SJSA1 (cell line): ENCODE measurements at regions not wholly inside any gene's neighbourhood (a gene's known extent, or its start where the extent isn't known, plus 50 kb on each side); places are given as distances from the start of the nearest gene placed in this dataset.

ENCODE experiments used
- DNase-seq, 2 experiments: peaks; one replicate each; pipeline ENCODE4 v3.0.0-alpha.2; 2015 to 2020; ENCODE audit warnings: low spot score in 2 of 2, low read depth in 1 of 2
- H3K27ac ChIP-seq: fragments of 250-450 bp; sonication (Bioruptor Pico); 2 replicates; pipeline ENCODE4 v1.5.1; 2020; ENCODE audit warnings: mild to moderate bottlenecking, moderate library complexity
- H3K27me3 ChIP-seq: fragments of 250-450 bp; sonication (Bioruptor Pico); replicated peaks from 2 replicates; pipeline ENCODE4 v1.5.1; 2020; ENCODE audit warnings: mild to moderate bottlenecking, moderate library complexity
- H3K36me3 ChIP-seq: fragments of 250-450 bp; sonication (Bioruptor Pico); 2 replicates; pipeline ENCODE4 v1.5.1; 2020; ENCODE audit warnings: mild to moderate bottlenecking
- H3K4me1 ChIP-seq: fragments of 250-450 bp; sonication (Bioruptor Pico); replicated peaks from 2 replicates; pipeline ENCODE4 v1.6.1; 2021; ENCODE audit warnings: mild to moderate bottlenecking
- H3K4me3 ChIP-seq: fragments of 250-450 bp; sonication (Bioruptor Pico); 2 replicates; pipeline ENCODE4 v1.5.1; 2020; ENCODE audit warnings: mild to moderate bottlenecking
- H3K9me3 ChIP-seq: fragments of 250-450 bp; sonication (Bioruptor Pico); replicated peaks from 2 replicates; pipeline ENCODE4 v1.5.1; 2020; ENCODE audit warnings: mild to moderate bottlenecking

DNA sequence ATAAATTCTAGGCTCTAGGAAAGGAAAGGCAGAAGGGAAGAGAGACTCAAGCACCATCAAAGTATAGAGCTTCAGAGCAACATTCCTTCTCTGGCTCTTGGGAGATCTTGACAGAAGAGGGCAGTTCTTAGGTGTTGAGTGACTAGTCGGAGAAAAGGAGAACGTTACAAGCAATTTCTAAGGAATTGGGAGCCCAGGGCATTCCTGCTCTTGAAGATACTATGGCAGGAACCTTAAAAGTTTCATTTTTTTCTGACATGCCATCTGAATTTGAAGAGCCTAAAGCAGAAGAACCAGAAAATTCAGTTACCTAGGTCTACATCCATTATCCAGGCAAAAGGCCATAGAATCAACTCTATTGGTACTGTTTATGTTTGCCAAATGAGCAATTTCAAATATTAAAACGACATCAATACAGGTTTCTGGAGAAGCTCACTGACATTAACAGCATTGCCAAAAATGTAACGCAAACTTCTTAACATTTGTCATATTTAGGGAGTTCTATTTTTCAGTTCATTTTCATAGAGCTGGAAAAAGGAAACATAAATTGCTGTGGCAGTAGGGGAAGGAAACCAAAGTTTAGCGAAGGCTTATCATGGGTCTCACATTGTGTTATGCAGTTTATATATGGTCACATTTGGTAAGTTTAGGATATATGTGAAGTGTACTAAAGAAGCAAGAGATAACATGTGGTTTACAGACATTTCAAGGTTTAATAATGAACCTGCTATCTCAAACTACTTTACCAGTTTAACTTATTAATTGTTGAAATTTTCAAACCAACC lies 210.1 kb upstream of the NRIP1 start:
- H3K4me3 ChIP-seq, result no peak overlapping the region
- no peak overlapping the region for H3K27ac ChIP-seq
- DNase-seq, result no peak
- no peaks in the 10 kb centered on the region for H3K27me3 ChIP-seq
- no peaks in the 10 kb centered on the region for H3K4me1 ChIP-seq
- no peaks in the 10 kb centered on the region for H3K9me3 ChIP-seq
- H3K36me3 ChIP-seq, result no peaks in the 10 kb centered on the region

DNA sequence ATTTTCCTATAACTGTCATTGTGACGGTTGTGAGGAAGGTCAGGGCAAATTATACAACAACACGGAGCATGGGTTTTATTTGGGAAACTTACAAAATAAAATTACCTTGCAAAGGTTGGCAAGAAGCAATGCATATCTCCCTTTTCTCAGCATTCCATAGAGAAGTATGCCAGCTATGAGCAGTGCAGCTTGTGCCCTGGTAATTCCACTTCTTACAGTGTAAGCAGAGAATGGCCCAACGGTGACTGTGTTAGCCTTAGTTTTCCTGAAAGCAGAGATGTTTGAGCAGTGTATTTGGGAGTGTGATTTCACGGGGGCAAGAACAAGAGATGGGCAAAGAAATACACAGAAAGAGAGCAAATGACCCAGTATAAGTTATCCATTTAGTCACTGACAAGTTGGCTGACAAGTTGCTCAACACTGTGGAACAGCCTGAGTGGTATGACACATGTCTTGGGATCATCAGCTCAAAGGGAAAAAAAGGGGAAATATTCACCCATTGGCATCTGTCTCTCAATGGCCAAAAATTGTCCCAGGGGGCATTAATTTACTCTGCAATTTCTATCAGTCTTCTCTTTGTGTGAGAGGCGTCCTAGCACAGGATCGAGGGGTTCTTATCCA lies 210.9 kb upstream of the NRIP1 start:
- H3K9me3 ChIP-seq, result no peaks in the 10 kb centered on the region
- H3K27me3 ChIP-seq, result no peaks in the 10 kb centered on the region
- no peak overlapping the region for H3K27ac ChIP-seq
- H3K4me3 ChIP-seq, result no peak overlapping the region
- H3K36me3 ChIP-seq, result no peaks in the 10 kb centered on the region
- no peak for DNase-seq
- no peaks in the 10 kb centered on the region for H3K4me1 ChIP-seq

DNA sequence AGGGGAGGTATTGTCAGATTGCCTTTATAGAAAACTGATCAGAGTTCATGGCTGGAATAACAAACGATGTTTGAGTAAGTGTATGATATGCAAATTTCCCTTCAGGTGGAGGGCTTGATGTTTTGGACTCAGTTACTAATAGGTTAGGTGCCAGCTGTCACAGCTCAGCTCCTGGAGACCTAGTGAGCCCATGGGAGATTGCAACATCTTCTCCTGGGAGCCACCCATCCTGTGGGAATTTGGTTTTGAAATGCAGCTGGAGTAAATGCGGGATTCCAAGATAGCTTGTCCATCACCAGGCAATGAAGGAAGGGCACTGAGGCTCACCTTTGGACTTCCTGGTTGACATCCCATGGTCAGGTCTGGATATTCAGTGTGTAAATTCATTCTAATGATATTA lies 211.4 kb upstream of the NRIP1 start:
- Histone ChIP-seq H3K4me3 (no peak overlapping the region), H3K27me3 (no peaks in the 10 kb centered on the region), H3K36me3 (no peaks in the 10 kb centered on the region), H3K9me3 (no peaks in the 10 kb centered on the region), H3K27ac (no peak overlapping the region), H3K4me1 (no peaks in the 10 kb centered on the region)
- DNase-seq, result no peak

DNA sequence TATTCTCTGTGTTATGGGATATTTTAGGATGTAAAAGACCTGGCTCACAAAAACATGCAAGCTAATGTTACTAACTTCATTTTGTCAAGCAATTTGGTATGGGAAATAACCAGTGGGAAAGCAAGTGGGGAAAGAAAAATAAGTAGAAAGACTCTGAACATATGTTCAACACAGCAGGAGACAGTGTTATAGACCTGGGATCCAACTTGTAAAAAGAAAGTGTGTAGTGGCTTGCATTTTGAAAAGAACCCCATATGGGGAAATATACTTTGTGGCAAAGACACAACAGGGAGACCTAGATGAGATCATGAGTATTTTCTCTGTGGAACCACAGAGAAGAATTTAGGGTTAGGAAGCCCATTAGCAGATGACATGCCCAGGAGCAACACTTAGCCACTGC lies 212.7 kb upstream of the NRIP1 start:
- H3K4me1 ChIP-seq, result no peaks in the 10 kb centered on the region
- no peaks in the 10 kb centered on the region for H3K9me3 ChIP-seq
- H3K4me3 ChIP-seq, result no peak overlapping the region
- no peak for DNase-seq
- H3K36me3 ChIP-seq, result no peaks in the 10 kb centered on the region
- no peak overlapping the region for H3K27ac ChIP-seq
- no peaks in the 10 kb centered on the region for H3K27me3 ChIP-seq

DNA sequence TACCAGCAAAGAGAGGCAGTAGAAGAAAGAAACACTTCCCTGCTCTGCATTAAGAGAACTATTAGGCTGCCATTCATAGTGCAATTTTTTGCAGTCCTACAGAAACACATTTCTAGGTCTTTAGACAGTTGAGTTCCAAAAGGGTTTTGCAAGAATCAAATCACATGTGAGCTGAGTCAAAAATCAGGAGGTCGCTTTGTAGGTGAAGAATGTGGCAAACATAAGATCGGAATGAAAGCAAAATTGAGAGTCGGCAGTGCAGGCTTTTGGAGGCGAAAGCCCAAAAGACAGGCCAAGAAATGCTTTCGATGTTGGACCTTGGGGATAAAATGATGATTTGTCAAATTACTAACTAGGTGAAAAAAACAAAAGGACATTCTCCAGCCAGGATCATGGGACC lies 213.5 kb upstream of the NRIP1 start:
- Histone ChIP-seq H3K4me1 (no peaks in the 10 kb centered on the region), H3K9me3 (no peaks in the 10 kb centered on the region), H3K27ac (no peak overlapping the region), H3K4me3 (no peak overlapping the region), H3K27me3 (no peaks in the 10 kb centered on the region), H3K36me3 (no peaks in the 10 kb centered on the region)
- DNase-seq, result no peak

DNA sequence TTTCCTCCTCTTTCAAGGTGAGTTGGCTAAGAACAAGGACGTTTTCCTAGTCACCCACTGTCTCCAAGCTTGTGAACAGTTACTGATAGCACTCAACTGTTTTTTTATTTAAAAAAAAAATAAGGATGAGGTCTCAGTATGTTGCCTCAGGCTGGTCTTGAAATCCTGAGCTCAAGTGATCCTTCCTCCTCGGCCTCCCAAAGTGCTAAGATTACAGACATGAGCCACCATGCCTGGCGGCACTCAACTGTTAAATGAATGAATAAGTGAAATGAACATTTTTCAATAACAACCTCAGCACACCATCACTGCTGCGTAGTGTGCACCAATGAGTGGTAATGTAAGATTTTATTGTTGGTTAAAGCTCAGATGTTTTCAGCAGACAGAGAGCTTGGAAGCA lies 214.1 kb upstream of the NRIP1 start:
- H3K9me3 ChIP-seq, result no peaks in the 10 kb centered on the region
- H3K4me1 ChIP-seq, result no peaks in the 10 kb centered on the region
- no peaks in the 10 kb centered on the region for H3K36me3 ChIP-seq
- H3K27me3 ChIP-seq, result no peaks in the 10 kb centered on the region
- H3K4me3 ChIP-seq, result no peak overlapping the region
- no peak for DNase-seq
- no peak overlapping the region for H3K27ac ChIP-seq

DNA sequence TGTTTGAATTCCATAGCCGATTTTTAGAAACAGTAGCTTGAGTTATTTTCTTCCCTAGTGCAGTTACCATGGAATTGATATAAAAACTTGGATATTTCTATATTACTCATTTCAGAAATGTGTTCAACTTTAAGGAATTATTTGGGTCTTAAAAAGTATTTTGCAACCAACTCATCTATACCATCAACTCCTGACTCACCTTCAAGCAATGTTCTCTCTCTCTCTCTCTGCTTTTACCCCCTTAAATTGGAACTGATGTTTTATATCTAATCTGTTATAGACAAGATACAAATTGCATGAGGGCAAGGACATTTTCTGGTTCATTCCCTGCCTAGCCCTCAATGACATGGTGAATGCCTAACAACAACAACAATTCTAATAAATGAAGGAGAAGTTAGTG lies 214.7 kb upstream of the NRIP1 start:
- Histone ChIP-seq H3K9me3 (no peaks in the 10 kb centered on the region), H3K27me3 (no peaks in the 10 kb centered on the region), H3K4me3 (no peak overlapping the region), H3K36me3 (no peaks in the 10 kb centered on the region), H3K27ac (no peak overlapping the region), H3K4me1 (no peaks in the 10 kb centered on the region)
- no peak for DNase-seq

DNA sequence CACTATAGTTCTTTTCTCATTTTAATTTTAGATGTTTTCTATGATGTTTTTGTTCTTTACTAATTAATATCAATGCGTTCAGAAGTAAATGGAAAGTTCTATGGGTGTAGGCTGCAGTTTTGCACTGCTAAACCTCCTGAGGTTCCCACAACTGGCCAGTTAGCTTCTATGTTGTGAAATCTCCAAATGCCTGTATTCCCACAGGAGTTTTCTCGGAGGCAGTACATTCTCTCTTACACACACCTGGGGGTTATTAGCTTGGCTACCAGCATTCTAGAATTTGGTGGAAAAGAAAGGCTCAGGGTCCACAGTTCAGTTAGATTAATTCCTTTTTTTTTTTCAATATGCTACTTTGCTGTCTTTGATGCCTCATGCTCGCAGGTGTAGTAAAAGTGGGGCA lies 216.9 kb upstream of the NRIP1 start:
- H3K27me3 ChIP-seq, result no peaks in the 10 kb centered on the region
- no peak for DNase-seq
- H3K36me3 ChIP-seq, result no peaks in the 10 kb centered on the region
- no peak overlapping the region for H3K27ac ChIP-seq
- H3K9me3 ChIP-seq, result no peaks in the 10 kb centered on the region
- no peaks in the 10 kb centered on the region for H3K4me1 ChIP-seq
- no peak overlapping the region for H3K4me3 ChIP-seq

DNA sequence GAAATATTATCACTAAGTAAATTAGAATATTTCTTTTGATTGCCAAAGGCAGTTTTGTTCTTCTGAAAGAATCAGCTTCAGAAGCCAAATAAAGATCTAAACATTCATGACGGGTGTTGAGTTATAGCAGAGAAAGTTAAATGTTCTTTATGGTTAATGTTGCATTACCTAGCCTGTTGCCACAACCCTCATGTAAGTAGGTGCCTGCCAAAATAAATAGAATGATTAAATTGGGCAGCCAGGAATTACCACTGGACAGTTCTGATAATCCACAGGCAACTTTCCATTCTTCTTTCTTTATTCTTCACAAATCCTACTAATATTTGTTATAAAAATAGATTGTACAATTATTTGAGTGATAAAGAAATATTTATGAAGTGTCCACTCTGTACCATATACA lies 217.9 kb upstream of the NRIP1 start:
- no peaks in the 10 kb centered on the region for H3K9me3 ChIP-seq
- DNase-seq, result no peak
- H3K27me3 ChIP-seq, result no peaks in the 10 kb centered on the region
- no peak overlapping the region for H3K27ac ChIP-seq
- no peaks in the 10 kb centered on the region for H3K4me1 ChIP-seq
- no peak overlapping the region for H3K4me3 ChIP-seq
- no peaks in the 10 kb centered on the region for H3K36me3 ChIP-seq

DNA sequence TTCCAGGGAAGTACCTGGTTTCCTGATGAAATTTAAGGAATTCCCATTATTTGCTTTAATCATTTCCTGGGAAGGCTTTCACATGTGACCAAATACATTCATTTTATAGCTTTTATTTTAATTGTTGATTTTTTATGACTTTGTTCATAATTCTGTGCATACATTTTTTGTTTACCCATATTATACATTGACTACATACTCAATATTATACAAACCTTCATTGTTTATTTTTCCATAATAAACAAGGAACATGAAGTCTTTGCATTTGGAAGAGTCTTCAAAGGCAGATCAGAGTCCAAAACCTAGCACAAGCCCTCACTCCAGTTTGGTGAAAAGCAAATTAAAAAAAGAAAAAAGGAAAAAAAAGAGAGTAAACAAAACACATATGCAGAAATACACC lies 218.3 kb upstream of the NRIP1 start:
- no peak for DNase-seq
- no peaks in the 10 kb centered on the region for H3K4me1 ChIP-seq
- no peaks in the 10 kb centered on the region for H3K9me3 ChIP-seq
- H3K27ac ChIP-seq, result no peak overlapping the region
- no peak overlapping the region for H3K4me3 ChIP-seq
- no peaks in the 10 kb centered on the region for H3K36me3 ChIP-seq
- no peaks in the 10 kb centered on the region for H3K27me3 ChIP-seq

DNA sequence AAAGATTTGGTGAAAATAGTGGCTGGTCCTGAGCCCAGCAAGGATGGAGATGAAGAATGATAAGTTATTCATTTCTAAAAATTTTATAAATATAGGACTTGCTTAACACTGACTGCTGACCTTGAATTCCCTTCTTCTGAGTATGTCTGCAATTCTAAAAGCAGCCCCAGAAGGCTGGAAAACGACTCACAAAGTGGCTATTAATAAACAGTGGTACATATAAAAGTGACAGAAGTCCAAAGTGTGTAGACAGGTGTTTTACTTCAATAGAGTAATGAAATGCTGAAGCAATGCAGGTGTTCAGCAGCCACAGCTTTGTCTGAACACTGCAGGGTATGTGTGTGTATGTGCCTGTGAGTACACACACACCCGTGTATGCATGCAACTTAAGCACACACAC lies 219.0 kb upstream of the NRIP1 start:
- no peaks in the 10 kb centered on the region for H3K36me3 ChIP-seq
- H3K27ac ChIP-seq, result no peak overlapping the region
- no peaks in the 10 kb centered on the region for H3K27me3 ChIP-seq
- DNase-seq, result no peak
- H3K9me3 ChIP-seq, result no peaks in the 10 kb centered on the region
- no peaks in the 10 kb centered on the region for H3K4me1 ChIP-seq
- no peak overlapping the region for H3K4me3 ChIP-seq

DNA sequence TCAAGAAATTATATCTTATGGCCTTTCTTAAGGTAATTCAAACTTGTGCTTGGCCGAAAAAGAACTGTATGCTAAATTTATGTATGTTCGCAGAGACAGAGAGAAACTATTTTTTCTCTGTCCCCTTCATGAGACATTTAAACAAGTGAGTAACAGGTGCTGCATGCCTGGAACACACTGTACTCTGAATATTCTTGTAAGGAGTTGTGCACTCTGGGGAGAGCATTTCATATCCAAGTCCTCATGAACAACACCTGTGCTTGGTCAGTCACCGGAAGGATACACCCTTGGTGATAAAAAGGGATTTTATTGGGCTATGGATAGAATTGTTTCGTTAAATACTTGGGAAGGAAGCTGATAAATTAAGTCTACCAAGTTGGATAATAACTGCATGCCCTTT lies 220.8 kb upstream of the NRIP1 start:
- DNase-seq, result no peak
- Histone ChIP-seq H3K36me3 (no peaks in the 10 kb centered on the region), H3K4me3 (no peak overlapping the region), H3K9me3 (no peaks in the 10 kb centered on the region), H3K27me3 (no peaks in the 10 kb centered on the region), H3K4me1 (no peaks in the 10 kb centered on the region), H3K27ac (no peak overlapping the region)

DNA sequence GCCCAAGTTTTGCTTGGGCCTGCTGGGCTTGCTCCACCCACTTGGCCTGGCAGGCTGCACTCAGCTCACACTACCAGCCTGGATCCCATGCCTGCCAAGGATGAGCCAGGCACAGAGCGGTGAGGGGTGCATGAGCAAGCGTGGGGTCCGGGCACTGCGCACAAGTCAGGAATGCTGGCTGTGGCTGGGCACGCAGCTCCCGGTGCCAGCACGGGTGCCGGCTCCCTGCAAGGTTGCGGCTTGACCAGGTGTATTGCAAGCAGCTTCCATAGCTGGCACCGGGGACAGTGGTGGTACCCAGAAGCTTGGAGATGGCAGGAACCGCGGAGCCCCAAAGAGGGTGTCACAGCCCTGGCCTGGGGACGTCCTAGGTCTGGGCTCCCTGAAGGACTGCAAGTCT lies 224.4 kb upstream of the NRIP1 start:
- H3K9me3 ChIP-seq, result no peaks in the 10 kb centered on the region
- no peak overlapping the region for H3K27ac ChIP-seq
- no peaks in the 10 kb centered on the region for H3K27me3 ChIP-seq
- peaks cover 7% of the 10 kb centered on the region; the same call in 1 of the 2 replicates for H3K4me1 ChIP-seq
- no peak for DNase-seq
- H3K36me3 ChIP-seq, result no peaks in the 10 kb centered on the region
- no peak overlapping the region for H3K4me3 ChIP-seq

DNA sequence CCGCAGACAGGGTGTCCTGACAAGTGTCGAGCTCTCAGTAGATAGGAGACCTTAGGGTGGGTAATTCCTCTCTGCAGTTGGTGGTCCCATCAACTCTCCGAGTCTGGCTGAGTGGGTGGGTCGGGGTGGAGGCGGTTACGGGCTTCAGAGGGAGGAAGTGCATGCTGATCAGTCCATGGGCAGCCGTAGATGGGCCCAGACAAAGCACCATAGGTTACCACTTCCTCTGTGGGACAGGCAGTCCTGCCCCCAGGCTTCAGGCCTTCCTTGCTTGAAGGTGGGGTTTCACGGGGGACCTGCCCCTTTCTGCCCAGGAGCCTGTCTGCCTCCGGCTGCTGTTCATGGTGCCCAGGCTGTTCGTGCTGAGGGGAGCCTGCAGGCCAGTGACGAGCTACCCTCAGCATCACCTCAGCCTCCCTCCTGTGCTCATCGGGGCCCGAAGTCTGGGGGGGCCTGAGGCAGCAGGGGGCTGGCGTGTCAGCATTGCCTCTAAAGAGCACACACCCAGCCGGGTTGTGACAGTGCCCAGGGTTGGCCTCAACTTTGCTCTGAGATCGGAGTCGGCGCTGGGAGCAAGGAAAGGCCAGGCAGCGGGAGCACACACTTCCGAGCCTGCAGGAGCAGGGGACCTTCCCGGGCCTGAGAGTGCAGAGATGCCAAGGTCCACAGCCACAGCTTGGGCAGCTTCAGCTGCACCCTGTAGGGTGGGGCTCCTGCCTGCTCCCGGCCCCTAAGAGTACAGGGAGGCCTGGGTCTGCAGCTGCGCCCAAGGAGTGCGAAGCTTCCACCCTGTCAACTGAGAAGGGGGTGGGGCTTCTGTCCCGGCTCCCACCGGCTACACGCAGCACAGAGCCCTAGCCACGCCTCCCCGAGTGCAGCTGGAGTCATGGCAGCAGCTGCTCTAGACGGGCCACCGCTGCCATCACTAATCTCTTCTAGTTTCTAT lies 225.4 kb upstream of the NRIP1 start:
- Histone ChIP-seq H3K27ac (no peak overlapping the region), H3K4me3 (no peak overlapping the region), H3K27me3 (no peaks in the 10 kb centered on the region), H3K36me3 (no peaks in the 10 kb centered on the region), H3K4me1 (peaks cover 7% of the 10 kb centered on the region; the same call in 1 of the 2 replicates), H3K9me3 (no peaks in the 10 kb centered on the region)
- DNase-seq, result no peak
